D721Med (cell line): ENCODE measurements at regions not wholly inside any gene's neighbourhood (a gene's known extent, or its start where the extent isn't known, plus 50 kb on each side); places are given as distances from the start of the nearest gene placed in this dataset.

Experiments used
- DNase-seq: peaks from one replicate; pipeline ENCODE4 v3.0.0; 2011; ENCODE audit warnings: low spot score; ENCODE audit not compliant: insufficient read length
- FAIRE-seq: peaks from 2 replicates; lab custom pipeline; 2011; peaks lifted over from hg19 to GRCh38; lab: Jason Lieb, UNC
- CTCF ChIP-seq: IDR thresholded peaks from 2 replicates; pipeline ENCODE4 v1.5.1; 2012; ENCODE audit warnings: mild to moderate bottlenecking, control low read depth; ENCODE audit not compliant: insufficient read depth; ENCODE audit errors: missing control alignments

GRCh38 chr1:239587066-239587465 is 200.7 kb downstream of the CHRM3 start:
- no peak for TF ChIP-seq CTCF
- FAIRE-seq (no peak), DNase-seq (no peak)

- FAIRE-seq (no peak), DNase-seq (no peak)
- TF ChIP-seq CTCF: no peak
Measured at GRCh38 chr1:239587574-239588369, 201.4 kb downstream of the CHRM3 start.

- FAIRE-seq: no peak
- no peak for TF ChIP-seq CTCF
- DNase-seq: no peak
Measured at GRCh38 chr1:239590556-239590955, 204.2 kb downstream of the CHRM3 start.

GRCh38 chr1:239593527-239593926 is 207.2 kb downstream of the CHRM3 start:
- no peak for TF ChIP-seq CTCF
- DNase-seq (no peak), FAIRE-seq (peak; percentile 78)

GRCh38 chr1:239600588-239600987 is 214.2 kb downstream of the CHRM3 start:
- FAIRE-seq (peak; percentile 35), DNase-seq (no peak)
- no peak for TF ChIP-seq CTCF

- FAIRE-seq: peak; percentile 38
- TF ChIP-seq CTCF: no peak
- no peak for DNase-seq
Measured at GRCh38 chr1:239601108-239601507, 214.7 kb downstream of the CHRM3 start.

GRCh38 chr1:239603530-239603929 is 217.2 kb downstream of the CHRM3 start:
- no peak for TF ChIP-seq CTCF
- DNase-seq (no peak), FAIRE-seq (peak; percentile 29)
